Stimulated activated CD4-positive, alpha-beta T cell treated with anti-CD3 and anti-CD28 coated beads, Interleukin-1b, Interleukin-23, amount 100 ng/mL, for 48 hours (primary cell): ENCODE measurements at regions not wholly inside any gene's neighbourhood (a gene's known extent, or its start where the extent isn't known, plus 50 kb on each side); places are given as distances from the start of the nearest gene placed in this dataset.
"Not testable (repeated sequence)": the region's sequence is repeated elsewhere in the genome, so short reads cannot be mapped to it uniquely, and the experiment has no call there.

Experiments used
- DNase-seq: peaks from one replicate; pipeline ENCODE4 v3.0.0-alpha.2; 2020

DNA sequence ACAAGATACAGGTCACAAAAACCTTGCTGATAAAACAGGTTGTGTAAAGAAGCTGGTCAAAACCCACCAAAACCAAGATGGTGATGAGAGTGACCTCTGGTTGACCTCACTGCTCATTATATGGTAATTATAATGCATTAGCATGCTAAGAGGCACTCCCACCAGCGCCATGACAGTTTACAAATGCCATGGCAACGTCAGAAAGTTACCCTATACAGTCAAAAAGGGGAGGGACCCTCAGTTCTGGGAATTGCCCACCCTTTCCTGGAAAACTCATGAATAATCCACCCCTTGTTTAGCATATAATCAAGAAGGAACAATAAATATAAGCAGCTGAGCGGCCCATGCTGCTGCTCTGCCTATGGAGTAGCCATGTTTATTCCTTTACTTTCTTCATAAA, 434.1 kb downstream of the ZNF536 start:
- DNase-seq = no peak

- DNase-seq = no peak
These were observed 432.6 kb downstream of the ZNF536 start for GRCh38 chr19:30804751-30805150.

DNA sequence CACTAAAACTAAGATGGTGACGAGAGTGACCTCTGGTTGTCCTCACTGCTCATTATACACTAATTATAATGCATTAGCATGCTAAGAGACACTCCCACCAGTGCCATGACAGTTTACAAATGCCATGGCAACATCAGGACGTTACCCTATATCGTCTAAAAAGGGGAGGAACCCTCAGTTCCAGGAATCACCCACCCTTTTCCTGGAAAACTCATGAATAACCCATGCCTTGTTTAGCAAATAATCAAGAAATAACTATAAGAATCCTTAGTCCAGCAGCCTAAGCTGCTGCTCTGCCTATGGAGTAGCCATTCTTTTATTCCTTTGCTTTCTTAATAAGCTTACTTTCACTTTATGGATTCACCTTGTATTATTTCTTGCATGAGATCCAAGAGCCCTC, 432.1 kb downstream of the ZNF536 start:
- not testable (repeated sequence) for DNase-seq

GRCh38 chr19:30802424-30803013, 430.3 kb downstream of the ZNF536 start:
- no peak for DNase-seq

DNA sequence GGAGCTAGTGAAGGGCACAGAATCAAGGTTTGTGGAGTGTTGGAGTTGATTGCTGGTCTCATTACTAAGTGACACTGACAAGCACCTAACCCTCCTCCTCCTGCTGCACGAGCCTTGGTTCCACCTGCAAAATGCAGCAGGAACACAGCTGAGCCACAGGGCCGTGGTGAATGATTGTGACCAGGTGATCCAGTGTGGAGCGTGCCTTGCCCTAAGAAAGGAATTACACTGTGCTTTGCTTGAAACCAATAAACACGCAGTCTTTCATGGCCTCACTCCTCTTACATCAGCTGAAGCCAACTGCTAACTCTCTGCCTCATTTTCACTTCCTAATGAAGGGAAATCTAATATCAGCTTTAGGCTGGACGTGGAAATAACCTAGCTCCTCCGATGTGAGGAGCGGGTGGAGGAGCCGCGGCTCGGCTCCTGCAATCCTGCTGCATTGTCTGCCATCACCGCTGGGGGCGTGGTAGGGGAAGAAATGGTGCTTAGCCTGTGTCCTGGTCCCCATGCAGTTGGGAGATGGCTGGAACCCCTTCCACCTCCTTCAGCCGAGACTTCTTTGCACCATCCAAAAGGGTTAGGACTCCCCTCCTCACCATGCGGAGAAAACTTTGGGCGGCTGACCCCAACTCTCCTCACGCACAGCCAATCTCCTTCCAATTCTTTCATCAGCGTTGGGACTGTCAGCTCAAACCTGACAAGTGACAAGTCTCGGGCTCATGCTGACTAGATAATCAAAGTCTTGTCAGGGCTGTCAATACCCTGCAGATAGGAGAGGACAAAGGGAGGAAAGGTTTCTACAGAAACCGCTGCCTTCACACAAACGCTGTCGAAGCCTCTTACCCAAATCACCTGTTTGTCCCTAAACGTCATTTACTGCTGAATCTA, 427.9 kb downstream of the ZNF536 start:
- DNase-seq = peak; percentile 8

GRCh38 chr19:30795727-30796126, 423.5 kb downstream of the ZNF536 start:
- no peak for DNase-seq

- no peak for DNase-seq
These were observed 420.6 kb downstream of the ZNF536 start for GRCh38 chr19:30792561-30793505.

- DNase-seq = no peak
These were observed 418.9 kb downstream of the ZNF536 start for GRCh38 chr19:30791088-30791487.

DNA sequence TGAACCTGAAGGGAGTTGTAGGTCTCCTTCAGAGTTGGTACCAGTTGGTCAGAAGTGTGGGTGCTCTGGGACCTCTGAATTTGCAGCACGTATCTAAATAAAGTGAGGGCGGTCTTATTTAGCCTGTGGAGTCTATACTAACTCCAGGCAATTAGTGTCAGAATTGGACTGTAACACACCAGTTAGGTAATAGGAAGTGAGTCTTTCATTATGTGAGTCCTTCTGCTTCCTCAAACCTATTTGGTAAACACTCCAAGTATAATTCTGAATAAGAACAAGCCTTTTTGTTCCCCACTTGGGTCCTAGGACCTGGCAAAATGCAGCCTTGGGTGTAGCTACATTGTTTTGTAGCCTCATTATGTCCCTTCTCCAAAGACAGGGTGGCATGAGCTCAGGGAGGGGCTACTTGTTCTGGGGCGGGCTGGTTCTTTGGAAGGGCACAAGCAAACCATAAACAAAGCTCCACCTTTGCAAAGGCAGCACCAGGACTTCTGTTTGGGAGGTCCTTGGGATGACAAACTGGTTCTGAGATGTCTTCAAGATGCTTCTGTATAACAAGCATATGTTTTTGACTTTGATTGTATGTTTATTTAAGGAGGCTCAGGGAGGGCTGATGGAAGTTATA, 418.0 kb downstream of the ZNF536 start:
- DNase-seq = no peak

- no peak for DNase-seq
These were observed 416.1 kb downstream of the ZNF536 start for GRCh38 chr19:30788105-30788765.

- DNase-seq = no peak
These were observed 413.4 kb downstream of the ZNF536 start for GRCh38 chr19:30785458-30786137.

DNA sequence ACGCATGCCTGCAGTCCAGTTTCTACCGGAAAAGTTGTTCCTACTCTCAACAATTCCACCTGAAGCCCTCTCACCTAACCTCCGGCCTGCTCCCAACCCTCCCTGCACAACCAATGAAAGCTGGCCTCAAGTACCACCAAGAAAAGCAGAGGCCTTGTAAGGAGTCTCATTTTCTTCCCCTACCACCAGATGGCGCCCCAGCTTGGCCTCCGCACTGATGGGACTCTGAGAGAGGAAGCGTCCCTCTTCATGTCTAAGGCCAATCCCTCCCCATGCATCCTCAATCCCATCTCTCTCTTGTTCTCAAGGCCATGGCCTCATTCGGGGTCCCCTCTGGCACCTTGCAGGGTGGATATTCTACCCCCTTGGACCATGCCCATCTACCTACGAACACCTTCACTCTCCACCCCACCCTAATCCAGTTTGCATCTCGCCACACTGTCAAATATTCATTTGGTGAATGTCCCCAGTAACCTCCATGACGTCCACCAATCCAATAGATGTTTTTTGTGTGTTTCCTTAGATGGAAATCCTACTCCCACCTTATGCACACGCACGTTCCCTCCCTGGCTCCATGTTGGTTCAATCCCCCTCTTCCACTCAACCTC, 412.8 kb downstream of the ZNF536 start:
- DNase-seq = peak; percentile 52

- no peak for DNase-seq
These were observed 411.8 kb downstream of the ZNF536 start for GRCh38 chr19:30783936-30784335.

GRCh38 chr19:30783212-30783611, 411.0 kb downstream of the ZNF536 start:
- DNase-seq = no peak

- no peak for DNase-seq
These were observed 409.3 kb downstream of the ZNF536 start for GRCh38 chr19:30781519-30781918.

GRCh38 chr19:30781047-30781446, 408.9 kb downstream of the ZNF536 start:
- DNase-seq = no peak

DNA sequence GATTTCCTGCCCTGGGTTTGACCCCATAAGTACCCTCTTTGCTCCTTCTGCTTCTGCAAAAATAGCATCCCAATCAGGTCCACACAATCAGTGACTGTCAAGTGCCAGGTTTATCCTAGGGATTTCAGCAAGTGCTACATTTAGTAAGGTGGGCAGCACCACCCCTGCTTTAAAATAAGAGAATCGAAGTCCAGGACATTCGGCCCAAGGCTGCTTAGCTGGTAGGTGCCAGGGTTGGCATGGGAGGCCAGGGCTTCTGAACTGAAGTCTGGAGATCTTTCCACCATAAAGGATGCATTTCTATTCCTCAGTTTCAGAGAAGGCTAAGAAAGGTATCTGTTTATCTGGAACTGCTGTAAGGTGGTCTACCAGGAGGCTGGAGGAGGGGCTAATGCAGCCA, 408.3 kb downstream of the ZNF536 start:
- DNase-seq = no peak

- no peak for DNase-seq
These were observed 407.8 kb downstream of the ZNF536 start for GRCh38 chr19:30780032-30780431.

GRCh38 chr19:30778961-30779715, 407.0 kb downstream of the ZNF536 start:
- no peak for DNase-seq

DNA sequence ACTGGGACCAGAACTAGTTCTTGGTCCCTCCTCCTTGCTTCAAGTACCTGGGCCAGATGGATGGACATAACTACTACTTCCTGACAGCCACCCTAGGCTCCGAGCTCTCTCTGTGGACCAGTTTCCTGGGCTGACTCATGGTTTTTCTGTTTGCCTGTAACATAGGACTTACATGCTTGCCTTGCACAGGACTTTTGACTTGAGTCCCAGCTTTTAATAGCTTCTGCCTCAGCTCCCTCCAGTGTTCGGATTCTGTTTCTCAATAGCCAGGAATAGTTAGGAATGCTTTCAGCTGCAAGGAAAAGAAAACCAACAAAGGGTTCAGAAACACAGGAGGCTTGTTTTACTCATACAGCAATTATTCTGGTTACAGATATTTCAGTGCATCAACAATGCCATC, 405.9 kb downstream of the ZNF536 start:
- DNase-seq = no peak
